ENCODE measurements at regions not wholly inside any gene's neighbourhood (a gene's known extent, or its start where the extent isn't known, plus 50 kb on each side); places are given as distances from the start of the nearest gene placed in this dataset. TPM values are rescaled to one million over a fixed set of nuclear protein-coding genes. Genes with fewer than 3 reads are reported as not detected.
A peak's percentile ranks its signal among the peaks of the same experiment; 100 is the strongest.
"Not testable (repeated sequence)": the region's sequence is repeated elsewhere in the genome, so short reads cannot be mapped to it uniquely, and the experiment has no call there.

DNA sequence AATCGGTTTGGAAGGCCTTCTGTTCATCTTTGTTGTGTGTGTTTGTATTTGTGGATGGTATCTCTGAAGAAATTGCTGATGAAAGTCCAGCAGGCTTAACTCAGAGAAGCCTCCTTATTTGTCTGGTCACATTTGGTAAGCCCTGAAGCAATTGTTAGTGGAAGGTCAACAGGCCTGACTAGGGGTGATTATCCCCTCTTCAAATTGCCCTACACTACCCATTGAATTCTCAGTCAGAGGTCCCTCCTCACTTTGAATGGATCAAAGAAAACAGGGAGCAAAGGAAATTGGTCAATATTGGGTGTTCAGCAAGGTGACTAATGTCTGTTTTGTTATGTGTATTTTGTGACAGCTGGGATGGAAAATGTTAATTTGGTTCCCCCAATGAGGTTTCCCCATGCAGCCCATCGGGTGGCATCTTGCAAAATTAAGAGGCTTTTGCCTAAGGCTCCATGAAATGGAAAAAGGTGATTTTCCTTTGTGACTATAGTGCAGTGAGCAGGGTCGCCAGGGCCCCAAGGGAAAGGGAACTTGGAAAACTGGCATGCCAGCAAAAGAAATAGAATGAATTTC, 811.6 kb downstream of the PCDH11X start:
- intact Hi-C loops (cut with DNase I); H3K4me3 ChIP-seq: not testable (repeated sequence)

GRCh38 chrX:92611517-92611916, 832.3 kb downstream of the PCDH11X start:
- intact Hi-C loops (cut with DNase I); H3K36me3 ChIP-seq (replicated peaks in 1 of 2; ENCODE audit: insufficient read depth in 1 of 2, low read depth in 2 of 2); DNase-seq; H3K27me3 ChIP-seq; H3K27ac ChIP-seq; H3K9me3 ChIP-seq; ATAC-seq; H3K4me3 ChIP-seq; H3K4me1 ChIP-seq: not testable (repeated sequence)
- WGBS, 2 donors: 100% methylated on average over 1 of the region's 1 CpG; no CpG with 5 or more reads in 1 of the 2 donors

More for the DNA sequence above, 811.6 kb downstream of the PCDH11X start:
- ATAC-seq; H3K27ac ChIP-seq; H3K36me3 ChIP-seq (replicated peaks in 1 of 2; ENCODE audit: insufficient read depth in 1 of 2, low read depth in 2 of 2); H3K4me1 ChIP-seq; DNase-seq; H3K27me3 ChIP-seq; H3K9me3 ChIP-seq: not testable (repeated sequence)
- 17 to 100% methylated on average over 1 of the region's 3 CpGs for WGBS, 2 donors

DNA sequence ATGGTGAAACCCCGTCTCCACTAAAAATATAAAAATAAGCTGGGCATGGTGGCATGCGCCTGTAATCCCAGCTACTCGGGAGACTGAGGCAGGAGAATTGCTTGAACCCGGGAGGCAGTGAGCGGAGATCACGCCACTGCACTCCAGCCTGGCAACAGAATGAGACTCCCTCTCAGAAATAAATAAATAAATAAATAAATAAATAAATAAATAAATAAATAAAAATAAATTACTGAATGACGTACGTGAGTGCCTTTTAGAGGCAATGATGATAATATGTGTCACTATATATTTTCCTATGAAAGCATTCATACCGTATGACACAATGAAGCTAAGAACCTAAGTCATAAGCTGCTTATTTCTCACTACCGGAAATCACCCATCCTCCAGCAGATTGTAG, 847.5 kb downstream of the PCDH11X start:
- H3K27me3 ChIP-seq; H3K4me3 ChIP-seq; DNase-seq; H3K36me3 ChIP-seq (replicated peaks in 1 of 2; ENCODE audit: insufficient read depth in 1 of 2, low read depth in 2 of 2); H3K27ac ChIP-seq; H3K9me3 ChIP-seq; H3K4me1 ChIP-seq; ATAC-seq; intact Hi-C loops (cut with DNase I): not testable (repeated sequence)
- 87 to 88% methylated on average over 9 to 10 of the region's 10 CpGs for WGBS, 2 donors

GRCh38 chrX:92657593-92657992, 878.4 kb downstream of the PCDH11X start:
- H3K9me3 ChIP-seq; H3K4me3 ChIP-seq; H3K4me1 ChIP-seq; ATAC-seq; intact Hi-C loops (cut with DNase I); H3K27ac ChIP-seq; H3K36me3 ChIP-seq (replicated peaks in 1 of 2; ENCODE audit: insufficient read depth in 1 of 2, low read depth in 2 of 2); H3K27me3 ChIP-seq; DNase-seq: not testable (repeated sequence)
- 29 to 46% methylated on average over 2 of the region's 2 CpGs for WGBS, 2 donors

DNA sequence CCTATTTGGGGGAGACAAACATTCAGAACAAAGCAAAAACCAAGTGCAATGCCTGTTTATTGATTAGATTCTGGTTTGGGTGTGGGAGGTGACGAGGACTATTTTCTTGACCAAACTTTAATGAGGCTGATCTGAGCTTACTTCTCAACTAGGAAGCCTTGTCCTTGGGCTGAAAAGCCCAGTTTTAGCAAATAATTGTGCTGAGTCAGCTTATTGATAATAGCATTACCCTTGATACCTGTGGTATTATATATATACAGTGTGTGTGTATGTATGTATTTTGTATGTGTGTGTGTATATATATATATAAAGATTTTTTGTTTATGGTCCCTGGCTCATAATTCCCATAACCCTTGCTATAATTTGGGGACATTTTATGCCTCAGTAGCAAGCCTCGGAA, 880.6 kb downstream of the PCDH11X start:
- H3K27ac ChIP-seq; H3K4me1 ChIP-seq; H3K27me3 ChIP-seq; H3K9me3 ChIP-seq; H3K4me3 ChIP-seq; ATAC-seq; DNase-seq; H3K36me3 ChIP-seq (replicated peaks in 1 of 2; ENCODE audit: insufficient read depth in 1 of 2, low read depth in 2 of 2); intact Hi-C loops (cut with DNase I): not testable (repeated sequence)
- 100% methylated on average over 1 of the region's 2 CpGs; no CpG with 5 or more reads in 1 of the 2 donors for whole genome bisulfite sequencing, 2 donors

GRCh38 chrX:92692796-92693195, 913.6 kb downstream of the PCDH11X start:
- DNase-seq; intact Hi-C loops (cut with DNase I); H3K4me1 ChIP-seq; H3K27me3 ChIP-seq; ATAC-seq; H3K36me3 ChIP-seq (replicated peaks in 1 of 2; ENCODE audit: insufficient read depth in 1 of 2, low read depth in 2 of 2); H3K27ac ChIP-seq; H3K9me3 ChIP-seq; H3K4me3 ChIP-seq: not testable (repeated sequence)
- 83 to 94% methylated on average over 2 to 3 of the region's 4 CpGs for WGBS, 2 donors

DNA sequence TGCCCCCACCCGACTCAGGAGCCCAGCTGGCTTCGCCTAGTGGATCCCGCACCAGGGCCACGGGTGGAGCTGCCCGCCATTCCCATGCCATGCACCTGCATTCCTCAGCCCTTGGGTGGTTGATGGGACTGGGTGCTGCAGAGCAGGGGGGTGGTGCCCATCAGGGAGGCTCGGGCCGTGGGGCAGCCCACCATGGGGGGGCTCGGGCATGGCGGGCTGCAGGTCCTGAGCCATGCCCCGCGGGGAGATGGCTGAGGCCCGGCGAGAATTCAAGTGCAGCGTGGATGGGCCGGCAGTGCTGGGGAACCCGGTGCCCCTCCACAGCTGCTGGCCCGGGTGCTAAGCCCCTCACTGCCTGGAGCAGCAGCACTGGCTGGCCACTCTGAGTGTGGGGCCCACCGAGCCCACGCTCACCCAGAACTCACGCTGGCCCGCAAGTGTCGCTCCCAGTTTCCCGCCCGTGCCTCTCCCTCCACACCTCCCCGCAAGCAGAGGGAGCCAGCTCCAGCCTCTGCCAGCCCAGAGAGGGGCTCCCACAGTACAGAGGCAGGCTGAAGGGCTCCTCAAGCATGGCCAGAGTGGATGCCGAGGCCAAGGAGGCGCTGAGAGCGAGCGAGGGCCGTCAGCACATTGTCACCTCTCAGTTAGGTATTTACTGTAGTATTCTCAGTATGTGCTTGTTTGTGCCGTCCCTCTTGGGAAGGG, 920.4 kb downstream of the PCDH11X start:
- DNase-seq; intact Hi-C loops (cut with DNase I); H3K9me3 ChIP-seq; H3K4me1 ChIP-seq; H3K27ac ChIP-seq; H3K36me3 ChIP-seq (replicated peaks in 1 of 2; ENCODE audit: insufficient read depth in 1 of 2, low read depth in 2 of 2); H3K27me3 ChIP-seq; H3K4me3 ChIP-seq; ATAC-seq: not testable (repeated sequence)
- WGBS, 2 donors: 80 to 83% methylated on average over 1 to 2 of the region's 31 CpGs

- 22 to 33% methylated on average over 1 of the region's 1 CpG for WGBS, 2 donors
- H3K9me3 ChIP-seq; H3K4me1 ChIP-seq; H3K27ac ChIP-seq; H3K36me3 ChIP-seq (replicated peaks in 1 of 2; ENCODE audit: insufficient read depth in 1 of 2, low read depth in 2 of 2); intact Hi-C loops (cut with DNase I); H3K4me3 ChIP-seq; DNase-seq; H3K27me3 ChIP-seq: not testable (repeated sequence)
- peak; percentile 47 for ATAC-seq
Measured at GRCh38 chrX:92709784-92710183, 930.6 kb downstream of the PCDH11X start.

Small RNA genes in the stretch of these regions (small RNA-seq; reads per million reads assigned to genes)
- gene SNX3P1X: not detected
